CD4-positive, alpha-beta memory T cell (primary cell): ENCODE measurements at regions not wholly inside any gene's neighbourhood (a gene's known extent, or its start where the extent isn't known, plus 50 kb on each side); places are given as distances from the start of the nearest gene placed in this dataset.
"Not testable (repeated sequence)": the region's sequence is repeated elsewhere in the genome, so short reads cannot be mapped to it uniquely, and the experiment has no call there.

Experiments
- CTCF ChIA-PET: fragments of 350-600 bp; sonication (Branson Sonifier 250); formaldehyde crosslinking; loops from one replicate; lab custom pipeline; 2021; ENCODE audit warnings: inconsistent platforms; ENCODE audit not compliant: partially characterized antibody; lab: Charles Lee
- POLR2A ChIA-PET: fragments of 350-600 bp; sonication (Branson Sonifier 250); formaldehyde crosslinking; loops from one replicate; lab custom pipeline; 2021; ENCODE audit not compliant: partially characterized antibody; lab: Charles Lee
- DNase-seq, 5 donors: peaks; one replicate each; pipeline versions ENCODE4 v3.0.0 to v3.0.0-alpha.2; 2020 to 2022; ENCODE audit warnings: mixed read lengths in 1 of 5
- H3K27ac ChIP-seq: one replicate; pipeline ENCODE4 v1.7.0; 2013; ENCODE audit warnings: low read depth, low read length
- H3K27me3 ChIP-seq: 2 replicates; pipeline ENCODE4 v1.7.0; 2013; ENCODE audit warnings: mild to moderate bottlenecking, low read length, moderate library complexity; ENCODE audit not compliant: insufficient read depth
- H3K36me3 ChIP-seq: 2 replicates; pipeline ENCODE4 v1.7.0; 2013; ENCODE audit warnings: mild to moderate bottlenecking, low read length, moderate library complexity; ENCODE audit not compliant: insufficient read depth
- H3K4me1 ChIP-seq: 2 replicates; pipeline ENCODE4 v1.7.0; 2013; ENCODE audit warnings: mild to moderate bottlenecking, low read length, moderate library complexity; ENCODE audit not compliant: insufficient read depth
- H3K4me3 ChIP-seq, 2 donors: one replicate each; pipeline ENCODE4 v1.7.0; 2013; ENCODE audit warnings: low read length in 2 of 2, mild to moderate bottlenecking in 1 of 2
- H3K9me3 ChIP-seq, 2 donors: one replicate each; pipeline ENCODE4 v1.7.0; 2013; ENCODE audit warnings: low read length in 2 of 2, control low read depth in 1 of 2; ENCODE audit not compliant: control insufficient read depth in 1 of 2
- H3K27ac Mint-ChIP-seq, 7 donors: one replicate each; pipeline ENCODE4 v1.8.0; 2020 to 2021; ENCODE audit warnings: mixed read lengths in 7 of 7, mild to moderate bottlenecking in 6 of 7, inconsistent platforms in 3 of 7, moderate library complexity in 3 of 7
- H3K27me3 Mint-ChIP-seq, 2 donors: one replicate each; pipeline ENCODE4 v1.8.0; 2020 to 2021; ENCODE audit warnings: mixed read lengths in 2 of 2
- H3K36me3 Mint-ChIP-seq, 2 donors: one replicate each; pipeline ENCODE4 v1.8.0; 2020 to 2021; ENCODE audit warnings: mixed read lengths in 2 of 2, inconsistent platforms in 1 of 2, mild to moderate bottlenecking in 1 of 2
- H3K4me1 Mint-ChIP-seq, 4 donors: one replicate each; pipeline ENCODE4 v1.8.0; 2020 to 2021; ENCODE audit warnings: mixed read lengths in 4 of 4, mild to moderate bottlenecking in 1 of 4
- H3K4me3 Mint-ChIP-seq, 8 donors: one replicate each; pipeline ENCODE4 v1.8.0; 2020 to 2021; ENCODE audit warnings: mixed read lengths in 8 of 8, mild to moderate bottlenecking in 7 of 8, moderate library complexity in 6 of 8, inconsistent platforms in 3 of 8
- H3K9me3 Mint-ChIP-seq, 8 donors: one replicate each; pipeline ENCODE4 v1.8.0; 2020 to 2021; ENCODE audit warnings: mixed read lengths in 8 of 8, mild to moderate bottlenecking in 5 of 8, inconsistent platforms in 3 of 8, moderate library complexity in 1 of 8
- intact Hi-C: fragments of 100-400 bp; cut with micrococcal nuclease; formaldehyde crosslinking; loops from one replicate; pipeline ENCODE4 v1.15.1; 2023

DNA sequence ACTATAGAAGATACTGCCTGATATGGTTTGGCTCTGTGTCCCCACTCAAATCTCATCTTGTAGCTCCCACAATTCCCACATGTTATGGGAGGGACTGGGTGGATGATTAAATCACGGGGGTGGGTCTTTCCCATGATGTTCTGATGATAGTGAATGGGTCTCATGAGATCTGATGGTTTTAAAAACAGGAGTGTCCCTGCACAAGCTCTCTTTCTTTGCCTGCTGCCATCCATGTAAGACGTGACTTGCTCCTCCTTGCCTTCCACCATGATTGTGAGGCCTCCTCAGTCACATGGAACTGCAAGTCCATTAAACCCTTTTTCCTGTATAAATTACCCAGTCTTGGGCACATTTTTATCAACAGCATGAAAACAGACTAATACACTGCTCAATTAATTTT, 217.8 kb downstream of the FAM43A start:
- H3K9me3 Mint-ChIP-seq, result peaks cover 3 to 46% (median 37%) of the 10 kb centered on the region in 8 donors
- POLR2A ChIA-PET, intact Hi-C loops, H3K4me3 ChIP-seq, H3K27ac Mint-ChIP-seq, H3K27me3 ChIP-seq, H3K27ac ChIP-seq, H3K4me1 ChIP-seq, H3K4me1 Mint-ChIP-seq, H3K4me3 Mint-ChIP-seq, H3K36me3 ChIP-seq, CTCF ChIA-PET, DNase-seq, H3K9me3 ChIP-seq: not testable (repeated sequence)
- H3K27me3 Mint-ChIP-seq, result peaks cover 25 to 31% of the 10 kb centered on the region in 2 donors
- H3K36me3 Mint-ChIP-seq, result peaks cover 4 to 15% of the 10 kb centered on the region in 2 donors

DNA sequence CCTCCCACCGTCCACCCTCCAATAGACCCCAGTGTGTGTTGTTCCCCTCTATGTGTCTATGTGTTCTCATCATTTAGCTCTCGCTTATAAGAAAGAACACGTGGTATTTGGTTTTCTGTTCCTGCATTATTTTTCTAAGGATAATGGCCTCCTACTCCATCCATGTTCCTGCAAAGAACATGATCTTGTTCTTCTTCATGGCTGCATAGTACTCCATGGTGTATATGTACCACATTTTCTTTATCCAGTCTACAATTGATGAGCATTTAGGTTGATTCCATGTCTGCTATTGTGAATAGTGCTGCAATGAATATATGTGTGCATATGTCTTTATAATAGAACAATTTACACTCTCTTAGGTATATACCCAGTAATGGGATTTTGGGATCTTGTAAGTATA, 219.3 kb downstream of the FAM43A start:
- intact Hi-C loops, result not testable (repeated sequence)

DNA sequence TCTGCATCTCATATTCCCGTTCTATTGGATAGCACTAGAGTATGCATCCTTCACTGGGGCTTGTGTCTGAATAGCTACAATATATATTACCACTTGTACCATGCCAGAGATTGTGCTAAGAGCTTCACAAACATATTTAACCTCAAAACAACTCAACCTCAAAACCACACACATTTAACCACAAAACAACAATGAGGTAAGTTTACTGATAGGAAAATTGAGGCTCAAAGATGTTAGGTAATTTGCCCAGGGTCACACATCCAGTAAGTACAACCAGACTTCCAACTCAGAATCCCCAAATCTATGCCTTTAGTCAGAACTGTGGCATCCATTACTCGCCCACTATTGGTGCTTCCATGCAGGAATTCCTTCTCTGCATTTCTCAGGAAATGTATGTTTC, 220.0 kb downstream of the FAM43A start:
- Mint-ChIP-seq H3K36me3 (peaks cover 2 to 5% of the 10 kb centered on the region in 2 donors), H3K4me1 (no peaks in the 10 kb centered on the region), H3K9me3 (peaks cover 3 to 24% (median 19%) of the 10 kb centered on the region in 8 donors), H3K27ac (no peak overlapping the region), H3K27me3 (peaks cover 19 to 26% of the 10 kb centered on the region in 2 donors), H3K4me3 (no peak overlapping the region)
- no peaks in the 10 kb centered on the region for H3K4me1 ChIP-seq
- POLR2A ChIA-PET, result no interaction called here
- no peaks in the 10 kb centered on the region for H3K36me3 ChIP-seq
- intact Hi-C loops, result no loop called here
- no peak overlapping the region for H3K4me3 ChIP-seq
- DNase-seq, result no peak
- H3K27me3 ChIP-seq, result no peaks in the 10 kb centered on the region
- H3K27ac ChIP-seq, result no peak overlapping the region
- no peaks in the 10 kb centered on the region for H3K9me3 ChIP-seq
- CTCF ChIA-PET, result no interaction called here

More for the DNA sequence above, 219.3 kb downstream of the FAM43A start:
- peaks cover 2 to 11% of the 10 kb centered on the region in 2 donors for H3K36me3 Mint-ChIP-seq
- peaks cover 22 to 28% of the 10 kb centered on the region in 2 donors for H3K27me3 Mint-ChIP-seq
- CTCF ChIA-PET, H3K4me1 ChIP-seq, H3K27ac ChIP-seq, H3K9me3 ChIP-seq, H3K27me3 ChIP-seq, DNase-seq, H3K4me3 Mint-ChIP-seq, POLR2A ChIA-PET, H3K4me1 Mint-ChIP-seq, H3K27ac Mint-ChIP-seq, H3K4me3 ChIP-seq, H3K36me3 ChIP-seq: not testable (repeated sequence)
- H3K9me3 Mint-ChIP-seq, result peaks cover 3 to 31% (median 26%) of the 10 kb centered on the region in 8 donors

- Mint-ChIP-seq H3K27ac (no peak overlapping the region), H3K27me3 (peaks cover 18 to 20% of the 10 kb centered on the region in 2 donors), H3K9me3 (peaks cover 3 to 20% (median 17%) of the 10 kb centered on the region in 8 donors), H3K4me3 (no peak overlapping the region), H3K36me3 (peaks cover 2 to 4% of the 10 kb centered on the region in 2 donors), H3K4me1 (no peaks in the 10 kb centered on the region)
- H3K4me3 ChIP-seq, result no peak overlapping the region
- no peaks in the 10 kb centered on the region for H3K9me3 ChIP-seq
- H3K27me3 ChIP-seq, result no peaks in the 10 kb centered on the region
- ChIA-PET CTCF (no interaction called here), POLR2A (no interaction called here)
- no peak for DNase-seq
- no peak overlapping the region for H3K27ac ChIP-seq
- no peaks in the 10 kb centered on the region for H3K4me1 ChIP-seq
- H3K36me3 ChIP-seq, result no peaks in the 10 kb centered on the region
- intact Hi-C loops, result no loop called here
These were observed 220.5 kb downstream of the FAM43A start for GRCh38 chr3:194906229-194906629.

- Histone ChIP-seq H3K4me1 (no peaks in the 10 kb centered on the region), H3K27me3 (no peaks in the 10 kb centered on the region), H3K27ac (no peak overlapping the region), H3K9me3 (no peaks in the 10 kb centered on the region), H3K4me3 (no peak overlapping the region), H3K36me3 (no peaks in the 10 kb centered on the region)
- intact Hi-C loops, result no loop called here
- ChIA-PET CTCF (no interaction called here), POLR2A (no interaction called here)
- peaks cover 19 to 21% of the 10 kb centered on the region in 2 donors for H3K27me3 Mint-ChIP-seq
- DNase-seq, result no peak
- no peaks in the 10 kb centered on the region for H3K4me1 Mint-ChIP-seq
- H3K27ac Mint-ChIP-seq, result no peak overlapping the region
- peaks cover 3 to 18% (median 12%) of the 10 kb centered on the region in 8 donors for H3K9me3 Mint-ChIP-seq
- H3K36me3 Mint-ChIP-seq, result peaks cover 1 to 4% of the 10 kb centered on the region in 2 donors
- H3K4me3 Mint-ChIP-seq, result no peak overlapping the region
These were observed 221.4 kb downstream of the FAM43A start for GRCh38 chr3:194906970-194907629.

DNA sequence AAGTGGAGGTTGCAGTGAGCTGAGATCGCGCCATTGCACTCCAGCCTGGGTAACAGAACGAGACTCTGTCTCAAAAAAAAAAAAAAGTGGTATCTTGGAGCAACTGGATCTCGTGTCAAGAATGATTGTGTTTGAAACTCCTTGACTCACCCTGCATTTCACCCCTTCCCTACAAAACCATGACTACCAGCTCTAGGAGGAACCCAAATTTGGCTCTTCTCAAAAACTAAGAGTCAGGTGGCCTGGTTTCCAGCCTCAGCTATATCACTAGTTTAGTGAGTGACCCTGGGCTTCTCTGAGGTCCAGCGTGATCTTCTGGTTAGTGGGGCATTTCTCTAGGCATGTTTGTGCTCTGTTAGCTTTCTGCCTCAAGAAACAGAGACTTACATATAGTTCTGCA, 222.1 kb downstream of the FAM43A start:
- ChIA-PET POLR2A (no interaction called here), CTCF (interaction anchor here (0.9 kb wide), 1 partner anchor 32 kb away, joined by 3 read pairs; no protein-coding TSS in a partner anchor)
- Mint-ChIP-seq H3K27ac (no peak overlapping the region), H3K9me3 (peaks cover 3 to 13% (median 7%) of the 10 kb centered on the region in 8 donors), H3K4me1 (no peaks in the 10 kb centered on the region), H3K27me3 (peaks cover 15 to 19% of the 10 kb centered on the region in 2 donors), H3K36me3 (peaks cover 1 to 4% of the 10 kb centered on the region in 2 donors), H3K4me3 (no peak overlapping the region)
- intact Hi-C loops, result no loop called here
- no peaks in the 10 kb centered on the region for H3K9me3 ChIP-seq
- no peaks in the 10 kb centered on the region for H3K27me3 ChIP-seq
- no peak overlapping the region for H3K27ac ChIP-seq
- no peaks in the 10 kb centered on the region for H3K36me3 ChIP-seq
- no peaks in the 10 kb centered on the region for H3K4me1 ChIP-seq
- DNase-seq, result no peak
- no peak overlapping the region for H3K4me3 ChIP-seq

GRCh38 chr3:194908496-194908895, 222.8 kb downstream of the FAM43A start:
- intact Hi-C loops, result no loop called here
- H3K4me1 ChIP-seq, result no peaks in the 10 kb centered on the region
- no peak for DNase-seq
- H3K27ac Mint-ChIP-seq, result no peak overlapping the region
- no peak overlapping the region for H3K4me3 Mint-ChIP-seq
- no peak overlapping the region for H3K4me3 ChIP-seq
- H3K9me3 Mint-ChIP-seq, result peaks cover 3 to 8% (median 6%) of the 10 kb centered on the region in 8 donors
- H3K9me3 ChIP-seq, result no peaks in the 10 kb centered on the region
- ChIA-PET CTCF (interaction anchor here (0.9 kb wide), 1 partner anchor 31 kb away, joined by 3 read pairs; no protein-coding TSS in a partner anchor), POLR2A (no interaction called here)
- H3K27me3 ChIP-seq, result no peaks in the 10 kb centered on the region
- H3K36me3 ChIP-seq, result no peaks in the 10 kb centered on the region
- H3K4me1 Mint-ChIP-seq, result no peaks in the 10 kb centered on the region
- peaks cover under 1 to 4% of the 10 kb centered on the region in 2 donors for H3K36me3 Mint-ChIP-seq
- H3K27ac ChIP-seq, result no peak overlapping the region
- H3K27me3 Mint-ChIP-seq, result peaks cover 15 to 17% of the 10 kb centered on the region in 2 donors
